HG03571 (cell line): ENCODE measurements at regions not wholly inside any gene's neighbourhood (a gene's known extent, or its start where the extent isn't known, plus 50 kb on each side); places are given as distances from the start of the nearest gene placed in this dataset.
"Not testable (repeated sequence)": the region's sequence is repeated elsewhere in the genome, so short reads cannot be mapped to it uniquely, and the experiment has no call there.

Source experiments
- ATAC-seq: cut with Tn5 transposase; IDR thresholded peaks from one replicate; pipeline ENCODE4 v1.9.1; 2021; ENCODE audit not compliant: unreplicated experiment

DNA sequence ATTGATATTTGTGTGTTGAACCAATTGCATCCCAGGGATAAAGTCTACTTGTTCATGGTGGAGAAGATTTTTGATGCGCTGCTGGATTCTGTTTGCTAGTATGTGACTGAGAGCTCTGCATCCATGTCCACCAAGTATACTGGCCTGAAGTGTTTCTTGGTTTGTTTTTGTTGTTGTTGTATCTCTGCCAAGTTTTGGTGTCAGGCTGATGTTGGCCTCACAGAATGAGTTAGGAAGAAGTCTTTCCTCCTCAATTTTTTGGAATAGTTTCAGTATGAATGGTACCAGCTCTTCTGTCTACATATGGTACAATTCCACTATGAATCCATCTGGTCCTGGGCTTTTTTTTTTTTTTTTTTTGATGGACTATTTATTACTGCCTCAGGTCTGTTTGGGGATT is 50.9 kb upstream of the OSTN start:
- no peak for ATAC-seq

DNA sequence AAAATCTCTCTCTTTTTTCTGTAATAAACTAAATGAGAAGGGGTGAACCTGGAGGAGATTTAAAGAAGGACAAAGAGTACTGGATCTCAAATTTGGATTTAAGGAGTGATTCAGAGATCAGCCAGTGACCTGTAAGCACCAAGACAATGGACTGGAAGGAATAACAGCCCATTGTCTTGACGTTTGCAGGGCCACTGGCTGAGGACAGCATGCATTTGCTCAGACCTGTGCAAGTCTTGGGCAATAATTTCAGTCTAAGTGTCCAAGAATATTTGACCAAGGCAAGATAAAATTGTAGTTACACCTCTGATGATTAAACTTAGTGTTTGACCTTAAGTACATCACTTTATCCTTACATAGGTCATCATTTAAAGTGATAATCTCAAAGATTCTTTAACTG is 55.8 kb upstream of the OSTN start:
- ATAC-seq: no peak

DNA sequence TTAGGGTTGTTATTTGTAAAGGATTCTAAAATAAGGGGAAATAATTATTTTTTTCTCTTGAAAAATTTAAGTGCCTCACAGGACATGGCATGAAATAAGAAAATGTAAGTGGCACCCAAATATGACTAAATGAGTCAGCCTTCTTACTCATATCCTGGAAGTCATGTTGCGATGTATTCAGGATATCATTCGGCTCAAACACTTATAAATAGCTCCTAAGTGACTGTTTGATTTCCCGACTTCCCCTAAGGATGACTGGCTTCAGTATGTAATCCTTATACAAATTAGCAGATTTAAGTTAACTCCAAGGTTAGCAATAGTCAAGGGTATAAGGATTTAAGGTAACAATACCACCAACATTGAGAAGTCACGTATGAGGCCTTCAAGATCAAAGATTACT is 57.3 kb upstream of the OSTN start:
- no peak for ATAC-seq

- ATAC-seq: peak; percentile 38
These were observed 59.3 kb upstream of the OSTN start for GRCh38 chr3:191139736-191140135.

DNA sequence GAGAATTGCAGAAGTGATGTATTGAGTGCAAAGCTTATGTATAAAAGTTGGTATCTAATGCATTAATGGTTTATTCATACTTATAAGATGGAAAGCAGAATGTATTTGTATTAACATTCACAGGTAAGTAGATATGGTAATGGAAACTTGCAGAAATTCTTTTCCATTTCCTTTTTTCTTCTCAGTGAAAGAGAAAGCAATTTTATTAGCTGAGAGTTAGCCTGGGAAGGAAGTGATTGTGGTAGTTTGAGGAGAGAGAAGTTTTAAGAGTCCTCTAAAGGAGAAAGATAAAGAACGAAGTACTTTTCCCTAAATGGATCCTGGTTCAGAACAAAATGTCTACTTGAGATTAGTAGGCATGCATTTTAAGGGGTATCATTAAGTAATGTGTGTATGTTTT is 60.1 kb upstream of the OSTN start:
- ATAC-seq: no peak

GRCh38 chr3:191137708-191138107 is 61.3 kb upstream of the OSTN start:
- no peak for ATAC-seq

- no peak for ATAC-seq
These were observed 62.7 kb upstream of the OSTN start for GRCh38 chr3:191136347-191136746.

DNA sequence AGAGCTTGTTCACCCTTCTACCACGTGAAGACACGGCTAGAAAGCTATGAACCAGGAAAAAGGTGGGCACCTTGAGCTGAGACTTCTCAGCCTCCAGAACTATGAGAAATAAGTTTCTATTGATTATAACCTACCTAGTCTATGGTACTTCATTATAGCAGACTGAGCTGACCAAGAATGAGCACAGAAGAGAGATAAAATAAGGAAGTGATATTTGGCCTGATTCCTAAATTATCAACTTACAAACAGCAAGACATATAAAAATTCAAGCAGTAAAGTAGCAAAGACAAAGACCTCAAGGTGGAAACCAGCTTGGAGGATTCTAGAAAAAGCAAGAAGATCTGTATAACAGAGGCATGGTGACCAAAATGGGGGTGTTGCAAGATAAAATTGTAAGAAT is 63.9 kb upstream of the OSTN start:
- ATAC-seq: peak; percentile 42

- ATAC-seq: no peak
These were observed 65.7 kb upstream of the OSTN start for GRCh38 chr3:191133359-191133758.

- ATAC-seq: no peak
These were observed 67.7 kb upstream of the OSTN start for GRCh38 chr3:191131305-191131704.

DNA sequence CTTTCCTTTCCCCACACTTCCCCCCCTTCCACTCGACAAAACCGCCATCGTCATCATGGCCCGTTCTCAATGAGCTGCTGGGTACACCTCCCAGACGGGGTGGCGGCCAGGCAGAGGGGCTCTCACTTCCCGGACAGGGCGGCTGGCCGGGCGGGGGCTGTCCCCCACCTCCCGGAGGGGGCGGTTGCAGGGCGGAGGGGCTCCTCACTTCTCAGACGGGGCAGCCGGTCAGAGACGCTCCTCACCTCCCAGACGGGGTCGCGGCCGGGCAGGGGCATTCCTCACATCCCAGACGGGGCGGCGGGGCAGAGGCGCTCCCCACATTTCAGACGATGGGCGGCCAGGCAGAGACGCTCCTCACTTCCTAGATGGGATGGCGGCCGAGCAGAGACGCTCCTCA is 74.2 kb upstream of the OSTN start:
- ATAC-seq: not testable (repeated sequence)

GRCh38 chr3:191123946-191124345 is 75.1 kb upstream of the OSTN start:
- no peak for ATAC-seq

- ATAC-seq: no peak
These were observed 75.8 kb upstream of the OSTN start for GRCh38 chr3:191123231-191123630.

GRCh38 chr3:191120447-191121298 is 78.4 kb upstream of the OSTN start:
- ATAC-seq: peak; percentile 78

GRCh38 chr3:191119415-191120295 is 79.4 kb upstream of the OSTN start:
- ATAC-seq: peak; percentile 73

DNA sequence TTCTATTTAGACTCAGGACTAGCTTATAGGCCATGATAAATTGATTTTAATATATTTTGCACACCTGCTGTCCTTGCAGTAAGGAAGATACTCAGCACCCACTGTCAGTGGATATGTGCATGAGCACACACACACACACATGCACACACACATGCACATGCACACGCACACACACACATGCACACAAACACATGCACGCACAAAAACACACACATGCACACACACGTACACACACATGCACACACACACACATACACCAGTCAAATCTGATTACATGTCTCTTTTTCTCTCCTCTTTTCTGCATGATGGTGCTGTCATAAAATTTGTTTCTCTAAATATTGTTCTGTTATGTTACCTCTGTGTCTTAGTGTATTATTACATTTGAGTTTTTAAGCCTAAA is 87.3 kb upstream of the OSTN start:
- ATAC-seq: no peak

DNA sequence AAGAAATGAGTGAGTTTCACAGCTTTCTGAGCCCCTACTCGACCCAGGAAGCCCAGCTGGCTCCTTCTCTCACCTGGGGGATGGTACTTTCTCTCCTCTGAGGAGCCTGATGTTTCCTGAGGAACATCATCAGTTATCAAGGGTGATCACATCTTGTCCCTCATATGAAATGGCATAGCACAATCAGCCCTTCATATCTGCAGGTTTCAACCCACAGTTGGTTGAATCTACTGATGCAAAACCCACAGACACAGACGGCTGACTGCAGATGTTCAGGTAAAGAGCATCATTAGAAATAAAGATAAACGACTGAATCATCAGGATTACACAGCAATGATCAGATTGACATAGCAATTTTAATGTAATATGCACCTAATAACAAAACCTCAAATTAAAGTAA is 93.6 kb upstream of the OSTN start:
- peak; percentile 90 for ATAC-seq

- ATAC-seq: no peak
These were observed 98.5 kb upstream of the OSTN start for GRCh38 chr3:191100516-191100915.

GRCh38 chr3:191094057-191094845 is 104.8 kb upstream of the OSTN start:
- ATAC-seq: no peak

GRCh38 chr3:191087391-191087790 is 111.7 kb upstream of the OSTN start:
- no peak for ATAC-seq

- ATAC-seq: no peak
These were observed 114.0 kb upstream of the OSTN start for GRCh38 chr3:191085091-191085490.
